GM12878 (cell line): ENCODE measurements at regions not wholly inside any gene's neighbourhood (a gene's known extent, or its start where the extent isn't known, plus 50 kb on each side); places are given as distances from the start of the nearest gene placed in this dataset.

Experiments
- ATAC-seq: fragments of 200-7000 bp; cut with Tn5 transposase; 3 replicates; pipeline ENCODE4 v1.9.1; 2020; ENCODE audit warnings: mild to moderate bottlenecking, moderate library complexity
- BruUV-seq: library from RNA; stranded (reverse); fragments of 400-500 nt; replicated peaks from 2 replicates; lab custom pipeline; 2021; lab: Mats Ljungman, UMichigan
- CTCF ChIA-PET: fragments of 300-600 bp; sonication (Branson Sonifier 250); formaldehyde crosslinking; extraction: SDS; loops from one replicate; lab custom pipeline; 2021; ENCODE audit warnings: inconsistent platforms; lab: Yijun Ruan, JAX
- POLR2A ChIA-PET: fragments of 350-600 bp; formaldehyde crosslinking; extraction: SDS; loops from one replicate; lab custom pipeline; 2021; ENCODE audit warnings: inconsistent platforms; lab: Charles Lee
- RAD21 ChIA-PET: fragments of 300-600 bp; sonication (Branson Sonifier 250); formaldehyde crosslinking; loops from one replicate; lab custom pipeline; 2023; ENCODE audit warnings: antibody characterized with exemption; ENCODE audit not compliant: unreplicated experiment; lab: Charles Lee
- SMC1A ChIA-PET: fragments of 300-600 bp; sonication (Branson Sonifier 250); formaldehyde crosslinking; loops from one replicate; lab custom pipeline; 2023; ENCODE audit not compliant: unreplicated experiment, uncharacterized antibody; lab: Charles Lee
- DNase-seq: peaks from one replicate; pipeline ENCODE4 v3.0.0-alpha.2; 2011; ENCODE audit warnings: low read depth, low spot score
- FAIRE-seq: peaks from 3 replicates; lab custom pipeline; 2011; peaks lifted over from hg19 to GRCh38; lab: Jason Lieb, UNC
- H2AFZ ChIP-seq: 2 replicates; pipeline ENCODE4 v1.6.0; 2011; ENCODE audit warnings: low read depth, low read length, control low read depth; ENCODE audit not compliant: control insufficient read depth
- H3K27ac ChIP-seq: 2 replicates; pipeline ENCODE4 v1.5.1; 2011; ENCODE audit warnings: control low read depth; ENCODE audit not compliant: control insufficient read depth, insufficient read depth
- H3K27me3 ChIP-seq, 2 experiments: replicated peaks in 1 of 2; 2 replicates each; pipeline versions ENCODE4 v1.6.0 to v1.6.1; 2011; ENCODE audit warnings: low read length in 1 of 2; ENCODE audit not compliant: control insufficient read depth in 2 of 2, insufficient read depth in 2 of 2
- H3K36me3 ChIP-seq, 2 experiments: 2 replicates each; pipeline ENCODE4 v1.5.1; 2011; ENCODE audit warnings: low read length in 1 of 2; ENCODE audit not compliant: control insufficient read depth in 2 of 2, insufficient read depth in 2 of 2
- H3K4me1 ChIP-seq: 2 replicates; pipeline ENCODE4 v1.6.1; 2011; ENCODE audit warnings: mild to moderate bottlenecking, low read length, moderate library complexity, mixed read lengths; ENCODE audit not compliant: control insufficient read depth, insufficient read depth
- H3K4me2 ChIP-seq: 2 replicates; pipeline ENCODE4 v1.6.0; 2011; ENCODE audit warnings: control low read depth; ENCODE audit not compliant: control insufficient read depth, insufficient read depth
- H3K4me3 ChIP-seq: fragments of 200-600 bp; sonication (generic); 2 replicates; pipeline ENCODE4 v1.5.1; 2016
- H3K79me2 ChIP-seq: 2 replicates; pipeline ENCODE4 v1.6.0; 2011; ENCODE audit warnings: low read length; ENCODE audit not compliant: control insufficient read depth, insufficient read depth
- H3K9ac ChIP-seq: 2 replicates; pipeline ENCODE4 v1.8.0; 2011; ENCODE audit warnings: low read length, control low read depth, mixed read lengths; ENCODE audit not compliant: control insufficient read depth, insufficient read depth
- H3K9me3 ChIP-seq: replicated peaks from 3 replicates; pipeline ENCODE4 v1.5.1; 2011; ENCODE audit warnings: mild to moderate bottlenecking, low read length; ENCODE audit not compliant: control insufficient read depth, insufficient read depth
- H4K20me1 ChIP-seq: 2 replicates; pipeline ENCODE4 v1.6.0; 2011; ENCODE audit not compliant: control insufficient read depth, insufficient read depth
- BHLHE40 ChIP-seq, 2 experiments: fragments of 450-650 bp in 1 of 2; IDR thresholded peaks; 2 replicates each; pipeline ENCODE4 v1.6.1; 2011 to 2017; ENCODE audit warnings: low read depth in 2 of 2, borderline replicate concordance in 1 of 2, improper control_type of control experiment in 1 of 2, low read length in 1 of 2, mild to moderate bottlenecking in 1 of 2
- EED ChIP-seq: sonication (generic); IDR thresholded peaks from 2 replicates; pipeline ENCODE4 v1.6.1; 2016; ENCODE audit warnings: antibody characterized with exemption, low read depth
- NR2F1 ChIP-seq: fragments of 450-650 bp; conservative IDR thresholded peaks from 2 replicates; pipeline ENCODE4 v1.6.1; 2017; ENCODE audit warnings: mild to moderate bottlenecking
- PML ChIP-seq: IDR thresholded peaks from 2 replicates; pipeline ENCODE4 v1.6.1; 2012; ENCODE audit warnings: low read length, inconsistent platforms
- RAD21 ChIP-seq: IDR thresholded peaks from 2 replicates; pipeline ENCODE4 v1.6.1; 2011; ENCODE audit warnings: mild to moderate bottlenecking, low read depth, low read length, moderate library complexity; ENCODE audit not compliant: insufficient read depth
- ZNF384 ChIP-seq: IDR thresholded peaks from 2 replicates; pipeline ENCODE4 v1.6.1; 2012; ENCODE audit warnings: low read depth, mild to moderate bottlenecking, low read length, improper control_type of control experiment, borderline replicate concordance
- WGBS: methylation state at CpG from one replicate; pipeline ENCODE4 v1.1.6; 2016; ENCODE audit warnings: low lambda C conversion rate; ENCODE audit not compliant: insufficient replicate concordance, insufficient coverage; ENCODE audit errors: missing lambda C conversion rate; 5-methylcytosine and 5-hydroxymethylcytosine counted together
- in situ Hi-C: fragments of 300-500 bp; cut with MboI; formaldehyde crosslinking; loops from 9 replicates; pipeline ENCODE4 v1.14.3; 2018; ENCODE audit warnings: mixed read lengths
- intact Hi-C: fragments of 100-400 bp; cut with micrococcal nuclease; formaldehyde crosslinking; loops from one replicate; pipeline ENCODE4 v1.14.2; 2022; ENCODE audit not compliant: unreplicated experiment
- TF ChIP-seq, protein P1 (sequence below): IDR thresholded peaks from 2 replicates; pipeline ENCODE4 v1.6.1; 2011; ENCODE audit warnings: borderline replicate concordance, low read depth, mild to moderate bottlenecking, moderate library complexity, mixed read lengths, low read length; ENCODE audit not compliant: insufficient read depth; ENCODE audit errors: extremely low read length

DNA sequence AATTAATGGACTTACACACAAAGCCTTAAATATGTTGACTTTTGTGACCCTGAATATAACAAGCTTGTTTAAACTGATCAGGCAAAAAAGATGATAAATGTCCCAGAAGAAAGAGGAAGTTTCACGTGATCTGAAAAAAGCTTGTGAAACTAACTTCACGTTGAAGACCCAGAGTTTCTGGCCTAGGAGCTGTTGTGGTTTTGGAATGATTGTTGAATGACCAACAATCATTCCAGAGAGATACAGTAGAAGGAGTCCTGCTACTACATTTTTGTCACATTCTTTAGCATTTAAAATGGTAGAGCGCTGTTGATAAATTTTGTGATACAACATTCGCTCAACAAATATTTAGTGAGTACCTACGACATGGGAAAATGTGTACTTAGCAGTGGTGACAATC, 143.1 kb upstream of the FBN2 start:
- H3K4me3 ChIP-seq, result no peak overlapping the region
- H4K20me1 ChIP-seq, result no peaks in the 10 kb centered on the region
- no peak overlapping the region for H3K4me2 ChIP-seq
- H3K9ac ChIP-seq, result no peak overlapping the region
- BruUV-seq, result no TSS peak
- H3K9me3 ChIP-seq, result no peaks in the 10 kb centered on the region
- DNase-seq, result no peak
- no peaks in the 10 kb centered on the region for H3K36me3 ChIP-seq
- SMC1A ChIA-PET, result interaction anchor here (0.6 to 2.8 kb wide), 3 partner anchors 8 to 1191 kb away, joined by 3 to 7 read pairs (median 4); no protein-coding TSS in a partner anchor
- no peak overlapping the region for H3K27ac ChIP-seq
- no peak overlapping the region for H2AFZ ChIP-seq
- POLR2A ChIA-PET, result no interaction called here
- RAD21 ChIA-PET, result no interaction called here
- intact Hi-C loops, result no loop called here
- ATAC-seq, result no peak
- CTCF ChIA-PET, result interaction anchor here (0.7 to 1.1 kb wide), 2 partner anchors 9 to 15 kb away, joined by 3 read pairs; no protein-coding TSS in a partner anchor
- TF ChIP-seq EED (no peak), BHLHE40 (IDR thresholded peaks at IDR 0.05; ENCODE audit: borderline replicate concordance in 1 of 2, low read depth in 2 of 2, low read length in 1 of 2) (0 out of 4 replicates have a peak, but pooled peaks of 1 of the 2 experiments have one; percentile 28)
- TF ChIP-seq, protein P1, sequence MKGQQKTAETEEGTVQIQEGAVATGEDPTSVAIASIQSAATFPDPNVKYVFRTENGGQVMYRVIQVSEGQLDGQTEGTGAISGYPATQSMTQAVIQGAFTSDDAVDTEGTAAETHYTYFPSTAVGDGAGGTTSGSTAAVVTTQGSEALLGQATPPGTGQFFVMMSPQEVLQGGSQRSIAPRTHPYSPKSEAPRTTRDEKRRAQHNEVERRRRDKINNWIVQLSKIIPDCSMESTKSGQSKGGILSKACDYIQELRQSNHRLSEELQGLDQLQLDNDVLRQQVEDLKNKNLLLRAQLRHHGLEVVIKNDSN, result no peak
- 27% methylated on average over 5 of the region's 5 CpGs for WGBS
- no peaks in the 10 kb centered on the region for H3K79me2 ChIP-seq
- no peaks in the 10 kb centered on the region for H3K27me3 ChIP-seq
- in situ Hi-C loops, result no loop called here
- no peak for FAIRE-seq
- H3K4me1 ChIP-seq, result no peaks in the 10 kb centered on the region

DNA sequence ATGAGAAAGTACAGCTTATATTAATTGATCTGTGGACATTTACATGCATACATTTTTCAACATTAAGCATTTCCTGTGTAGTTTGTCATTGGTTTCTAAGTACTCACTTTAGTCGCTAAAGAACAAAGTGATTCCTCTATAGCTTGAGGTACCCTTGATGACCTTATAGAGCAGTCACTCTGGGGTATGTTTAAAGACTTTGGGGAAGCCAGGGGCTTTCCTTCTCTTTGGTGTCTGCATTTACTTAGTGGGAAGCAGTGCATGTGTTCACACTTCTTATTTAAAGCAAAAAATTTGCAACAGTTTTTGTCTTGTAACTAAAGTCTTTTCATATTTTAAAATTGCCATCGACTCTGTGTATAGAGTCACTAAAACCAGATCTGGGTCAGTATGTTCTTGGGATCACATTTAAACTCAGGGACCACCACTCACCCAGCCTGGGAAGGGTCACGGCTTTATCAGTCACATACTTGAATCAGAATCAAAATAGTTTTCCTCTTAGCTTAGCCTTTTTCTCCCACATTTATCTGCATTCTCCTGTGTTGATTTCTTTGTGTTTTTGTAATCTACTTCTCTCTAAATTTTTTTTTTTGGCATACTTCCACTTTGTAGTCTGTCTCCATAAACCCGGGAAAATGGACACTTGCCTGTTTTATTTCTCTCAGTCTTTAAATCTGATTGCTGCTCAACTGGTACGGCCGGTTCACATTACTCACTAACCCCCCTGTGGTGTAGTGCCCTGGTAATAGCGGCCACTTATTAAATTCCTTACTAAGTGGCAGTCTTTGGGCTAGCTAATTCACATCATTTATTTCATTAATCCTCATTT, 143.9 kb upstream of the FBN2 start:
- ChIA-PET RAD21 (no interaction called here), POLR2A (no interaction called here), SMC1A (interaction anchor here (1.3 to 2.8 kb wide), 4 partner anchors 9 to 16 kb away, joined by 3 to 7 read pairs (median 5); no protein-coding TSS in a partner anchor), CTCF (interaction anchor here (0.7 to 1.1 kb wide), 2 partner anchors 10 to 15 kb away, joined by 3 read pairs; no protein-coding TSS in a partner anchor)
- no peak for DNase-seq
- H3K79me2 ChIP-seq, result no peaks in the 10 kb centered on the region
- H3K9me3 ChIP-seq, result no peaks in the 10 kb centered on the region
- in situ Hi-C loops, result no loop called here
- BruUV-seq, result no TSS peak
- H3K4me2 ChIP-seq, result no peak overlapping the region
- no peaks in the 10 kb centered on the region for H3K36me3 ChIP-seq
- ATAC-seq, result no peak
- H3K4me1 ChIP-seq, result no peaks in the 10 kb centered on the region
- H4K20me1 ChIP-seq, result no peaks in the 10 kb centered on the region
- no peak overlapping the region for H2AFZ ChIP-seq
- WGBS, result 46% methylated on average over 7 of the region's 7 CpGs
- FAIRE-seq, result no peak
- H3K4me3 ChIP-seq, result no peak overlapping the region
- no peak overlapping the region for H3K9ac ChIP-seq
- intact Hi-C loops, result no loop called here
- H3K27ac ChIP-seq, result no peak overlapping the region
- TF ChIP-seq ZNF384 (no peak), NR2F1 (peak; percentile 19; the same call in 1 of the 2 replicates), PML (no peak), RAD21 (no peak)
- H3K27me3 ChIP-seq, result no peaks in the 10 kb centered on the region
